Fibroblast of mammary gland (primary cell): ENCODE measurements at regions not wholly inside any gene's neighbourhood (a gene's known extent, or its start where the extent isn't known, plus 50 kb on each side); places are given as distances from the start of the nearest gene placed in this dataset.

ENCODE experiments used
- DNase-seq: peaks from one replicate; pipeline ENCODE4 v3.0.0-alpha.2; 2010; ENCODE audit warnings: low read depth
- H3K4me3 ChIP-seq: 2 replicates; pipeline ENCODE4 v1.5.1; 2011; ENCODE audit warnings: low read depth, mild to moderate bottlenecking, low read length, moderate library complexity; ENCODE audit not compliant: control insufficient read depth
- CTCF ChIP-seq: conservative IDR thresholded peaks from 2 replicates; pipeline ENCODE4 v1.5.1; 2011; ENCODE audit warnings: low read depth, low read length, inconsistent platforms; ENCODE audit not compliant: control insufficient read depth, insufficient read depth

GRCh38 chr22:48900626-48901025, 927.0 kb downstream of the BRD1 start:
- no peak for TF ChIP-seq CTCF
- no peak for DNase-seq
- no peak overlapping the region for H3K4me3 ChIP-seq

GRCh38 chr22:48900327-48900597, 927.4 kb downstream of the BRD1 start:
- no peak overlapping the region for H3K4me3 ChIP-seq
- TF ChIP-seq CTCF, result no peak
- DNase-seq, result no peak

- no peak for DNase-seq
- TF ChIP-seq CTCF, result no peak
- H3K4me3 ChIP-seq, result no peak overlapping the region
Observed at GRCh38 chr22:48899523-48900326, 927.9 kb downstream of the BRD1 start.

GRCh38 chr22:48898524-48899250, 929.0 kb downstream of the BRD1 start:
- DNase-seq, result no peak

GRCh38 chr22:48897645-48898370, 929.9 kb downstream of the BRD1 start:
- TF ChIP-seq CTCF, result no peak
- DNase-seq, result no peak
- no peak overlapping the region for H3K4me3 ChIP-seq

More at GRCh38 chr22:48898524-48899250, 929.0 kb downstream of the BRD1 start:
- H3K4me3 ChIP-seq, result no peak overlapping the region
- no peak for TF ChIP-seq CTCF

- no peak for TF ChIP-seq CTCF
- no peak for DNase-seq
- no peak overlapping the region for H3K4me3 ChIP-seq
Observed at GRCh38 chr22:48896766-48897644, 930.7 kb downstream of the BRD1 start.
